Endodermal cell (in vitro differentiated cells): ENCODE measurements at regions not wholly inside any gene's neighbourhood (a gene's known extent, or its start where the extent isn't known, plus 50 kb on each side); places are given as distances from the start of the nearest gene placed in this dataset.
"Not testable (repeated sequence)": the region's sequence is repeated elsewhere in the genome, so short reads cannot be mapped to it uniquely, and the experiment has no call there.

Source experiments
- DNase-seq: peaks from one replicate; pipeline ENCODE4 v3.0.0-alpha.2; 2017
- H3K27ac ChIP-seq: 2 replicates; pipeline ENCODE4 v1.5.1; 2013; ENCODE audit warnings: mild to moderate bottlenecking, low read depth, low read length, moderate library complexity
- H3K27me3 ChIP-seq: 2 replicates; pipeline ENCODE4 v1.6.1; 2013; ENCODE audit warnings: mild to moderate bottlenecking, low read length, moderate library complexity; ENCODE audit not compliant: insufficient read depth, control insufficient read depth, poor library complexity, severe bottlenecking
- H3K36me3 ChIP-seq: 2 replicates; pipeline ENCODE4 v1.7.0; 2013; ENCODE audit warnings: mild to moderate bottlenecking, low read length, moderate library complexity; ENCODE audit not compliant: control insufficient read depth, insufficient read depth
- H3K4me1 ChIP-seq: one replicate; pipeline ENCODE4 v1.7.0; 2013; ENCODE audit warnings: low read length; ENCODE audit not compliant: control insufficient read depth, insufficient read depth
- H3K4me3 ChIP-seq: 2 replicates; pipeline ENCODE4 v1.5.1; 2013; ENCODE audit warnings: mild to moderate bottlenecking, low read length, moderate library complexity
- H3K9ac ChIP-seq: 2 replicates; pipeline ENCODE4 v1.6.1; 2013; ENCODE audit warnings: mild to moderate bottlenecking, low read length, moderate library complexity; ENCODE audit not compliant: poor library complexity, severe bottlenecking; ENCODE audit errors: extremely low read depth
- H3K9me3 ChIP-seq: 2 replicates; pipeline ENCODE4 v1.6.1; 2013; ENCODE audit warnings: mild to moderate bottlenecking, low read length, moderate library complexity; ENCODE audit not compliant: control insufficient read depth
- H3K27ac Mint-ChIP-seq: 2 replicates; pipeline ENCODE4 v1.8.0; 2020; ENCODE audit warnings: mixed read lengths
- H3K27me3 Mint-ChIP-seq: 2 replicates; pipeline ENCODE4 v1.8.0; 2021; ENCODE audit warnings: mild to moderate bottlenecking, mixed read lengths; ENCODE audit not compliant: insufficient read depth
- H3K36me3 Mint-ChIP-seq: 2 replicates; pipeline ENCODE4 v1.8.0; 2020; ENCODE audit warnings: low read depth, mixed read lengths
- H3K4me1 Mint-ChIP-seq: 2 replicates; pipeline ENCODE4 v1.8.0; 2020; ENCODE audit warnings: mixed read lengths
- H3K4me3 Mint-ChIP-seq: 2 replicates; pipeline ENCODE4 v1.8.0; 2020; ENCODE audit warnings: mild to moderate bottlenecking, moderate library complexity, mixed read lengths
- H3K9me3 Mint-ChIP-seq: 2 replicates; pipeline ENCODE4 v1.8.0; 2020; ENCODE audit warnings: mild to moderate bottlenecking, mixed read lengths
- CTCF ChIP-seq: fragments of 200-600 bp; sonication (generic); conservative IDR thresholded peaks from 2 replicates; pipeline ENCODE4 v1.5.0; 2021; ENCODE audit warnings: antibody characterized with exemption, mild to moderate bottlenecking
- WGBS, 2 experiments: methylation state at CpG; one replicate each; pipeline versions ENCODE4 v1.1.5 to v1.1.7; 2013; ENCODE audit warnings: missing lambda C conversion rate in 2 of 2, mixed read lengths in 1 of 2; ENCODE audit not compliant: insufficient coverage in 1 of 2, insufficient read length in 1 of 2; 5-methylcytosine and 5-hydroxymethylcytosine counted together

DNA sequence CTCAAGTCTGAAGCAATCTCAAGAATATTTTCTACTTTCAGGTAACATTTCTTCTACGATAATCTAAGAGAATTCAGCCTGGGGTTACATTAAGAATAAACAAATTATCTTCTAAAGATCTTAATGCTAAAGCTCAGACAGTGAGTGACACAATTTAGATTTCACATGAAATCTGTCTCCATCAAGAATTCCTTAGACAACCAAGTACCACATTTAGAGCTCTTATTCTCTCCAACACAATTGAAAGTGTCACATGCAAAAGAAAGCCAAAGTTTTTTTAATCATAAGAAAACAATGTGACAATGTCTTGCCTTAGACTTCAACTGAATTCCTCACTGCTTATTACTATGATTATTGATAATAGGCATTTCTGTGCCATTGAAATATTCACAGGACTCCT is 60.7 kb upstream of the FAT3 start:
- H3K27me3 ChIP-seq = no peaks in the 10 kb centered on the region
- H3K4me1 ChIP-seq = no peaks in the 10 kb centered on the region
- Mint-ChIP-seq H3K9me3 (peaks cover 8% of the 10 kb centered on the region), H3K36me3 (peaks cover 3% of the 10 kb centered on the region), H3K4me3 (no peak overlapping the region), H3K27me3 (no peaks in the 10 kb centered on the region), H3K4me1 (peaks cover 16% of the 10 kb centered on the region), H3K27ac (no peak overlapping the region)
- no peak overlapping the region for H3K27ac ChIP-seq
- TF ChIP-seq CTCF = no peak
- no peak for DNase-seq
- H3K9ac ChIP-seq = no peak overlapping the region
- H3K4me3 ChIP-seq = no peak overlapping the region
- peaks cover 5% of the 10 kb centered on the region for H3K9me3 ChIP-seq
- no peaks in the 10 kb centered on the region for H3K36me3 ChIP-seq
- WGBS, 2 experiments = 88 to 89% methylated on average over 1 of the region's 1 CpG

GRCh38 chr11:92162776-92163175 is 61.8 kb upstream of the FAT3 start:
- no peak for DNase-seq
- Histone ChIP-seq H3K9me3 (no peaks in the 10 kb centered on the region), H3K4me3 (no peak overlapping the region), H3K36me3 (no peaks in the 10 kb centered on the region), H3K27me3 (no peaks in the 10 kb centered on the region), H3K9ac (no peak overlapping the region), H3K4me1 (no peaks in the 10 kb centered on the region), H3K27ac (no peak overlapping the region)
- no peak for TF ChIP-seq CTCF
- Mint-ChIP-seq H3K4me3 (no peak overlapping the region), H3K27ac (no peak overlapping the region), H3K36me3 (peaks cover 3% of the 10 kb centered on the region), H3K9me3 (peaks cover 9% of the 10 kb centered on the region), H3K27me3 (no peaks in the 10 kb centered on the region), H3K4me1 (peaks cover 16% of the 10 kb centered on the region)
- WGBS, 2 experiments = 56% methylated on average over 2 of the region's 2 CpGs; no CpG with 5 or more reads in 1 of the 2 experiments

DNA sequence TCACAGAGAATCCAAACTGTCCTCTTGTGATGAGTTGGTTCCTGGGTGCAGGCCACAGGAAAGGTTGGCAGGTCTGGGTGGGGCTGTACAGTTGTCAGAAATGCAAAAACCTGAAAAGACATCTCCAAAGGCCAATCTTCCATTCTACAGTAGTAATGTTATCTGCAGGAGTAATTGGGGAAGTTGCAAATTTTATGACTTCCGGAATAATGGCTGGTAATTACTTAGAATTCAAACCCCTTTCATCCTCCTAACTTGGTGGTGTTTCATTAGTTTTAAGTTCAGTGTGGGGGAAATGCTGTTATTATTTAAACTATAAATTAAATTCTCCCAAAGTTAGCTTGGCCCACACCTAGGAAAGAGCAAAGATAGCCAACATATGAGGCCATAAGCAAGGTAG is 64.7 kb upstream of the FAT3 start:
- Histone ChIP-seq H3K4me3 (no peak overlapping the region), H3K36me3 (no peaks in the 10 kb centered on the region), H3K27ac (no peak overlapping the region), H3K4me1 (no peaks in the 10 kb centered on the region), H3K9me3 (no peaks in the 10 kb centered on the region), H3K27me3 (no peaks in the 10 kb centered on the region), H3K9ac (no peak overlapping the region)
- DNase-seq = no peak
- no peak overlapping the region for H3K4me3 Mint-ChIP-seq
- no CpG with 5 or more reads among the region's 1 CpG for WGBS, 2 experiments
- peaks cover 23% of the 10 kb centered on the region for H3K9me3 Mint-ChIP-seq
- peaks cover 16% of the 10 kb centered on the region for H3K4me1 Mint-ChIP-seq
- no peak overlapping the region for H3K27ac Mint-ChIP-seq
- no peaks in the 10 kb centered on the region for H3K27me3 Mint-ChIP-seq
- peaks cover 5% of the 10 kb centered on the region for H3K36me3 Mint-ChIP-seq
- no peak for TF ChIP-seq CTCF

- not testable (repeated sequence) for H3K36me3 Mint-ChIP-seq, H3K27me3 ChIP-seq, H3K4me3 ChIP-seq, H3K27ac ChIP-seq, H3K9me3 ChIP-seq, DNase-seq, H3K27me3 Mint-ChIP-seq, H3K4me1 ChIP-seq, H3K36me3 ChIP-seq, H3K4me3 Mint-ChIP-seq, H3K9ac ChIP-seq, H3K27ac Mint-ChIP-seq
- 0 to 92% methylated on average over 1 to 27 of the region's 35 CpGs for WGBS, 2 experiments
- Mint-ChIP-seq H3K9me3 (peaks cover 23% of the 10 kb centered on the region), H3K4me1 (peaks cover 14% of the 10 kb centered on the region)
Measured at GRCh38 chr11:92157390-92157789, 67.2 kb upstream of the FAT3 start.
